GM19240 (cell line): ENCODE measurements at regions not wholly inside any gene's neighbourhood (a gene's known extent, or its start where the extent isn't known, plus 50 kb on each side); places are given as distances from the start of the nearest gene placed in this dataset.

ENCODE experiments used
- DNase-seq: peaks from one replicate; pipeline ENCODE4 v3.0.0; 2011; ENCODE audit warnings: low spot score; ENCODE audit not compliant: insufficient read length

DNA sequence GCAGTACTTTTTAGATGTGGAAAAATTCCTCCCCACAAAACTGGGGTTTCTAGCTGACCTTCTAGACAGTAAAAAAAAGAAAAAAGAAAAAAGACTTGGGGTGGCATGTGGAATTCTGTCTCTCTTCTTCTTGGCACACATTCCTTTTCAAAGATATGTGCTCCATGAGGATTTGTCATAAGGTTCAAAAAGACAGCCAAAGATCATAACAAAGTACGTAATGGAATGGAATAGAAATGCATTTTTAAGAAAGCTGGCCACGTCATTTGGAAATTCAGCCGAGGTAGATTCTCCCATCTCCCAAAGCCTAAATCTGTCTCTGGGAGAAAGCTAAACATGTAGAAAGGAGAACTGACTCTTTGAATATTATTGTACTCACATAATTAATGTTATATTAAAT lies 381.3 kb upstream of the NFE2L3 start:
- DNase-seq = no peak

DNA sequence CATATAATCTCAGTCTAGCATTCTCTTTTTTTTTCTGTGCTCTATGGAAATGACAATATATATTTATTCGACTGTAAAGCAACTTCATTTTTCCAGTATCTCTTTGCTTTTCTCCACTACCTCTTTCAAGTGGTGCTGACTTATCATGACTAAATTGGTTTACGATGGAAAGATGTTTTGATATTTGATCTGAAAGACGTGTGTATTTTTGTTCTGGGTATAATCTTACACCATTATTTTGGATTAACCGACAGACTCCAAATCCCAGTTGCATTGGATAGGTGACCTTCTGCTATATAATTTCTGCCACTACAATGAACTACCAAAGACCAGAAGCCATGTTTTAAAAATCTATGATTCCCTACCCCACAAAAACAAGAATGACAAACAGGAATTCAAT lies 380.5 kb upstream of the NFE2L3 start:
- no peak for DNase-seq

- no peak for DNase-seq
These were observed 379.2 kb upstream of the NFE2L3 start for GRCh38 chr7:25772802-25773201.

DNA sequence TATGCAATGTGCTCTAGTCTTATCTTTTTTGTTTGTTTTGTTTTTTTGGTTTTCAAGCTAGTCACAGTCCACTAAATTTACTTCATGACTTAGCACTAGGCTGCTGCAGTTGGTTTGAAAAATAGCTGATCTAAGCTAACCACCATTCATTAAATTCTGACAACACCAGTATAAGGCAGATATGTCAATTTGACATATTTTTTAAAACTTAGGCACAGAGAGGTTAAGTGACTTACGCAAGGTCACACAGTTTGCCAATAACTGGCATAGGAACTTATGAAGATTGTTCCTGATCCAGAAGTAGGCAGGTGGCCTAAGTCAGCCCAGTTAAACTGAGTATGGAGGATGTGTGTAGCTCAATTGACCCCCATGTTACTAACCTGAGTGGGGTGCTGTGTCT lies 377.3 kb upstream of the NFE2L3 start:
- no peak for DNase-seq

DNA sequence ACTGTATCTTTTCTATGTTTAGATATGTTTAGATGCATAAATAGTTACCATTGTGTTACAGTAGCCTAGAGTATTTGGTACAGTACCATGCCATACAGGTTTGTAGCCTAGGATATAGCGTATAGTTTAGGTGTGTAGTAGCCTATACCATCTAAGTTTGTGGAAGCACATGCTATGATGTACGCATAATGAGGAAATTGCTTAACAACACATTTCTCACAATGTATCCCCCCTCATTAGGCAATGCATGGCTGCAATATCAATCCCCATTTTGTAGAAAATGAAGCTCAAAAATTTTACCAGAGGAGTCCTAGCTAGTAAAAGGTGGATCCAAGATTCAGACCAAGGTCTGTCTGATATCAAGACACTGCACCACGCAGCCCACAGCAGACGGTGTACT lies 376.4 kb upstream of the NFE2L3 start:
- no peak for DNase-seq

DNA sequence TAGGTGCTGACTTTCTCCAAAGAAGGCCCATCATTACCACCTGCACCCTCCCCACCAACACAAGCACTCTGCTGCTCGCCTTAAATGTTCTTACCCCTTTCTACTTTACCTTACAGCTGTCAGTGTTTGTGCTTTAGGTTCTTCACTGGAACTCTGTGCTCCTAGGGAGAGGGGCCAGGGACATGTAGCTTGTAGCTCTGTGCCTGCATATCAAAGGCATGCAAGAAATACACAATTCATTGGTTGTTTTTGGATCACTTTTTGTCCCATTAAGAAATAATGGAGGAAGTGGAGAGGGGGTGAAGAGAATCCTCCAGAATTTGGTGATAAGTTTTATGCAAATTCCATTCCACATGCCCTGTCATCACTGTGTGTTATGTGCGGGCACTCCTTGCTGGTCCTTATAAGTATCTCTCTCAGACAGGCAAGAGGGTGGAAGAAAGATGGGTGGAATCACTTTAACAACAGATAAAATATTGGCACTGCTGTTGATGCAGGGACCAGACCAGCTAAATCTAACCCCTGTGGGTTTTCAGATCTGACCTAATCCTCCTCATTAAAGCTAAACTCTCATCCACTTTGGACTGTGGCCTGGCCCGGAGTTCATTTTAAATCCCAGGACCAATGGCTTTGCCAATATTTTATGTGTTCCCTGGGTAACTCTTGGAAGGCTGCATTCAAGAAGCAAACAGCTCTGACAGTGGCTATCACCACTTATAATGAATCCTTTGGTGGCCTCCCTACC lies 375.8 kb upstream of the NFE2L3 start:
- DNase-seq = no peak

DNA sequence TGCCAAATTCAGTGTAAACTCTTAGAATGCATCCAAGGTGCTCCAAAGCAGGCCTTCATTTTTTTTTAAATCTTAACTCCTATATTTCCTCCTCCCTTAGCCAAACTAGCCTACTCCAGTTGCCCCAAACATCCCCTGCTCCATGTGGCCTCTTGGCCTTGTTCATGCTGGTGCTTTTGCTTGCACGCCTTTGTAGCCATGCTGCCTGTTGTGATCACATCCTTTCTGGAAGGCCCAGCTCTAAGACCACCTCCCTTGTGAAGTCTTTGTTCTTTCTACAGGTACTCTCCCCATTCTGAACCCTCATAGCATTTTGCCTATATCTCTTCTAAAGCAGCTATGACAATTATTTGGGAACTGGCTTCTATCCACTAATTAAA lies 375.3 kb upstream of the NFE2L3 start:
- DNase-seq = no peak

- DNase-seq = no peak
These were observed 373.9 kb upstream of the NFE2L3 start for GRCh38 chr7:25777969-25778708.

DNA sequence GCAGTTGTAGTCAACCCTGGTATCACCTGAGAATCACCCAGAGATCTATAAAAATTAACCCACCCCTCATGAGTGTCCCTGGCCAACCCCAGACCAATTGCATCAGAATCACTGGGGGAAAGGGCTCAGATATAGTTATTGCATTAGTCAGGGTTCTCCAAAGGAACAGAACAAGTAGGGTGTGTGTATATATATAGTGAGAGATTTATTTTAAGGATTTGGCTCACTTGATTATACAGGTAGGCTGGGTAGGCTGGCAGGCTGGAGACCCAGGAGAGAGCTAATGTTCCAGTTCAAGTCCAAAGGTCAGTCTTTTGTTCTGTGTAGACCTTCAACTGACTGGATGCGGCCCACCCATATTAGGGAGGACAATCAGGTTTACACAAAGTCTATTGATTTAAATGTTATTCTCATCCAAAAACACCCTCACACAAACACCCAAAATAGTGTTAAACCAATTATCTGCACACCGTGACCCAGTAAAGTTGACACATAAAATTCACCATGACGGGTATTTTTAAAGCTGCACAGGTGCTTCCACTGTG lies 372.9 kb upstream of the NFE2L3 start:
- DNase-seq = no peak

DNA sequence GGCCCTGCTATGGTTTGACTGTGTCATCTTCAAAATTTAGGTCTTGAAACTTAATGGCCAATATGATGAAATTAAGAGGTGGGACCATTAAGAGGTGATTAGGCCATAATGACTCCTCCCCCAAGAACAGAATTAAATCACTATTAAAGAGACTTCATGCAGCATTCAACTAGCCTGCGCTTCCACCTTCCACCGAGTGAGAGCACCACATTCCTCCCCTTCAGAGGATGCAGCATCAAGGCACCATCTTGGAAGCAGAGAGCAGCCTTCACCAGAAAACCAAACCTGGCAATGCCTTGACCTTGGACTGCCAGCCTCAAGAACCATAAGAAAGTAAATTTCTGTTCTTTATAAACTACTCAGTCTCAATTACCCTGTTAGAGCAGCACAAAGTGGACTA lies 371.1 kb upstream of the NFE2L3 start:
- DNase-seq = no peak

GRCh38 chr7:25781704-25782103 lies 370.3 kb upstream of the NFE2L3 start:
- no peak for DNase-seq

DNA sequence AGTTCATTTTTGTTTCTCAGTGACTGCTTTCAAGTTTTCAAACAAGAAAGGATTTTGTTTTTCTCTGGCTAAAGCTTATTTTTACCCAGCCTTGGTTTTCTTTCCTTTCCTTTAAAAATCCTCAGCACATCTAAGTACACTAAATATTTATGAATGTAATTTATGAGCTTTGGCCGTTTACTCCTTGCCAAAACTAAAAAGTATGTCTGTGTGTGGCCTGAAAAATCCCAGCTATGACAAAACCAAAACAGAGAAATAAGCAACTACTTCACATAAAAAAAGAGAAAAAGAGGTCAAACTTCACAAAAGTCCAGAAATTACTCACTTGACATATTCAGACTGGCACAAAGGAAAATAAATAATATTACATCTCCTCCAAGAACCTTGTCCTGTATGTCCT lies 365.1 kb upstream of the NFE2L3 start:
- DNase-seq = no peak

DNA sequence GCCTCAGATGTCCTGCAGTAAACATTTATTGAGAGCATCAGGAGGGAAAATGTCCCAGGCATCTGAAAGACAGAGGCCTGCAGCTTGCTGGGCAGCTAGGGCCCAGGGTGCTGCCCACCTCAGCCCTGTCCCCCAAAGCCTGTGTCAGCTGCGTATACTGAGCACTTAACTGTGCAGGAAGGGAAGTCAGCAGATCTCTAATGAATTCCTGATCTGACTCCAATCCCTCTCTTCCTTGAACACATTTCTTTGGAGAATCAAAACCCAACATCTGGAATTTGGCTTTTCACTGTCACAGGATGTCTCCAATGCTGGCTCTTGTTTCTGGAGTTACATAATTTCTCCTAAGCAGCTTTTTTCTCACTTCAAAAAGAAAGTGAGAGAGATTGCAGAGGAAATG lies 364.7 kb upstream of the NFE2L3 start:
- no peak for DNase-seq

DNA sequence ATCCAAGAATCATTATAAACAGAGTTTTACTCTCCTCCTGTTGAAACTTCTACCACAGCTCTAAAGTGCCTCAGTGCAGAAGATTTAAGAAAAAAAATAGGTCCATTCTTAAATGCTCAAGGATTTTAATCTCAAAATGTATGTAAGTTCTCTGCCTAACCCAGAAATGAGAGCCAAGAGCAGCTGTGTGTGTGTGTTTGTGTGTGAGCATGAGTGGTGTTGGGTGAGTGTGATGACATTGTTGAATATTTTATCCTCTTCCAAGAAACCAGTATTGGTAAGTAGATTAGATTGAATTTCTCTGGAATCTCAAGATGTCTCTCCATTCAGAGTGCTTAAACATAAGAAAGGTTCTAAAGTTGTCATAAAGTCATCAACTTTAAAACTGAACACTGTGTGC lies 363.6 kb upstream of the NFE2L3 start:
- no peak for DNase-seq

DNA sequence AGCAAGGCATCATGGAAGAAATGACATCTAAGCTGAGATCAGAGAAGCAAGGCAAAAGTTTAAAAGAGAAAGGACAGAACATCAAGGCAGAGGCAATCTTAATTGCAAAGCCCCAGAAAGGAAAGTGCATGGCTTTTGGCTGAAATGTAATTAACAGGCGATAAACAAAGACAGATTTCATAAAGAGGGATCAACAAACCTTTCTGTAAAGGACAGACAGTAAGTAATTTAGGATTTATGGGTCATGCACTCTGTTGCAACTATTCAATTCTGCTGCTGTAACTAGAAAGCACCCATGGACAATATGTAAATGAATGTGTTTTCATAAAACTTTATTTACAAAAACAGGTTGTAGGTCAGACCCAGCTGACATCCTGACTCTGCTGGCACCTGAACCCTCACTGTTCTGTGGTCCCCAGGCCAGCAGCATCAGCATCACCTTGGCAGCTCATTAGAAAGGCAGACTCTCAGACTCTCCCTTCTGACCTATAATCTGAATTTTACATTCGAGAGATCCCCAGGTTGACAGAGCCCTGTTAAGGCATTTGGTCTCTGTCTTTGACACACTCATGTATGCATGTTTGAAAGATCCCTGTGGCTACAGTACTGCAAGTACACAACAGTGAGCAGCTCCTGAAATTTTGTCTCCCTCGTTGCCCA lies 362.9 kb upstream of the NFE2L3 start:
- DNase-seq = no peak

- no peak for DNase-seq
These were observed 362.0 kb upstream of the NFE2L3 start for GRCh38 chr7:25789701-25790640.

- DNase-seq = no peak
These were observed 361.0 kb upstream of the NFE2L3 start for GRCh38 chr7:25790963-25791362.

DNA sequence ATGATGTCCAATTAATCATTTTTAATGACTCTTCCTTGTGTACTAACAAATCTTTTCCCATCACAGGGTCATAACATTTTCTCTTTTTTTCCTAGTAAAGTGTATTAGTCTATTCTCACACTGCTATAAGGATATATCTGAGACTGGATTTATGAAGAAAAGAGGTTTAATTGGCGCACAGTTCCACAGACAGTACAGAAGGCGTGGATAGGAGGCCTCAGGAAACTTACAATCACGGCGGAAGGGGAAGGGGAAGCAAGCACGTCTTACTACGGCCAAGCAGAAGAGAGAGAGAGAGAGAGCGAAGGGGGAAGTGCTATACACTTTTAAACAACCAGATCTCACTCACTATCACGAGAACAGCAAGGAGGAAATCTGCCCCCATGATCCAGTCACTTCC lies 359.4 kb upstream of the NFE2L3 start:
- DNase-seq = no peak

DNA sequence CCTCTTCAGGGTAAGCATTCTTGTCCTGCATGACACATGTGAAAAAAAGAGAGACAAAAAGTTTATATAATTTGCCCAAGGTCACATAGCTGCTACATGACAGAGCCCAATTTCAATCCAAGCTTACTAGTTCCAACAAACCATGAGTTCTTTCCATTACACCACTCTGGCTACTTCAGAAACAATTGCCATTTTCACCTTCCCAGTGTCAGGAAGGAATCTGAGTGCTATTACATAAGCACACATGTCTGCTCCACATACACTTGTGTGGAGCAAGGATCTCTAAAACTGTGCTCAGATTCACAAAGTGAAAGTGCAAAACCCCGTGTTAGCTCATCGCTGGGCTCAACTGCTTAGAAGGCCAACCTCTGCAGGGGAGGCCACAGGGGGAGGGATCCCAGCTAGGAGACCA lies 356.2 kb upstream of the NFE2L3 start:
- DNase-seq = no peak

GRCh38 chr7:25798344-25798743 lies 353.7 kb upstream of the NFE2L3 start:
- no peak for DNase-seq

GRCh38 chr7:25801214-25801613 lies 350.8 kb upstream of the NFE2L3 start:
- DNase-seq = no peak
